OCI-LY7 (cell line): ENCODE measurements at regions not wholly inside any gene's neighbourhood (a gene's known extent, or its start where the extent isn't known, plus 50 kb on each side); places are given as distances from the start of the nearest gene placed in this dataset.

Source experiments
- EZH2phosphoT487 ChIP-seq: fragments of 200-600 bp; sonication (generic); IDR thresholded peaks from 2 replicates; pipeline ENCODE4 v1.6.1; 2018; ENCODE audit warnings: low read depth, borderline replicate concordance, mild to moderate bottlenecking, mixed run types, antibody characterized with exemption, low read length, moderate library complexity, mixed read lengths
- TF ChIP-seq, protein P1 (sequence below): fragments of 200-600 bp; sonication (generic); conservative IDR thresholded peaks from 2 replicates; pipeline ENCODE4 v1.5.1; 2014; ENCODE audit warnings: mild to moderate bottlenecking, antibody characterized with exemption, low read length, moderate library complexity, mixed read lengths

DNA sequence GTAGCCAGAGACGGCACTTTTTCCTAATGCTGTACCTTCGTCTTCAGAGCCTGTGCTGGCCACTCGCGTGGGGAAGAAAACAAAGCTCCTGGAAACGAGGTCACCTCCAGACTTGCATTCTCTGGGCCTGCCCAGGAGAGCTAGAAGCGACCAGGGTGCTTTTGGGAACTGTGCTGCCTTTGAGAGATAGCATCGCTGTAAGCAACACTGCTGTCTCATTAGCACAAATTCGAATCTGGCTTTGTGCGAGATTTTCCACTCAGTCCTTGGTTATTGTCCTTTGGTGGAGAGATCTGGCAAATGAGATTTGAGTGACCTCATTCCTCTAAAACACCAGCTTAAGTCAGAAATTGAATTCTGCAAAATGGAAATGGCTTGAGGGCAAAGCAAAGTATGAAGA is 66.1 kb upstream of the TLR3 start:
- TF ChIP-seq, protein P1, sequence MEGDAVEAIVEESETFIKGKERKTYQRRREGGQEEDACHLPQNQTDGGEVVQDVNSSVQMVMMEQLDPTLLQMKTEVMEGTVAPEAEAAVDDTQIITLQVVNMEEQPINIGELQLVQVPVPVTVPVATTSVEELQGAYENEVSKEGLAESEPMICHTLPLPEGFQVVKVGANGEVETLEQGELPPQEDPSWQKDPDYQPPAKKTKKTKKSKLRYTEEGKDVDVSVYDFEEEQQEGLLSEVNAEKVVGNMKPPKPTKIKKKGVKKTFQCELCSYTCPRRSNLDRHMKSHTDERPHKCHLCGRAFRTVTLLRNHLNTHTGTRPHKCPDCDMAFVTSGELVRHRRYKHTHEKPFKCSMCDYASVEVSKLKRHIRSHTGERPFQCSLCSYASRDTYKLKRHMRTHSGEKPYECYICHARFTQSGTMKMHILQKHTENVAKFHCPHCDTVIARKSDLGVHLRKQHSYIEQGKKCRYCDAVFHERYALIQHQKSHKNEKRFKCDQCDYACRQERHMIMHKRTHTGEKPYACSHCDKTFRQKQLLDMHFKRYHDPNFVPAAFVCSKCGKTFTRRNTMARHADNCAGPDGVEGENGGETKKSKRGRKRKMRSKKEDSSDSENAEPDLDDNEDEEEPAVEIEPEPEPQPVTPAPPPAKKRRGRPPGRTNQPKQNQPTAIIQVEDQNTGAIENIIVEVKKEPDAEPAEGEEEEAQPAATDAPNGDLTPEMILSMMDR: no peak
- TF ChIP-seq EZH2phosphoT487: no peak
